ENCODE measurements at regions not wholly inside any gene's neighbourhood (a gene's known extent, or its start where the extent isn't known, plus 50 kb on each side); places are given as distances from the start of the nearest gene placed in this dataset.

GRCh38 chr4:146088690-146089089 is 86.8 kb upstream of the LSM6 start:
- no peak overlapping the region for H3K9ac ChIP-seq (ENCODE audit: low read depth in 1 of 3, low read length in 3 of 3)
- H3K4me1 ChIP-seq (ENCODE audit: control insufficient read depth in 3 of 3, insufficient read depth in 3 of 3, low read length in 3 of 3) = no peaks in the 10 kb centered on the region
- H3K9me3 ChIP-seq (ENCODE audit: control insufficient read depth in 3 of 3, low read length in 3 of 3) = no peaks in the 10 kb centered on the region
- H3K4me3 ChIP-seq (ENCODE audit: low read length in 3 of 3) = no peak overlapping the region
- no peak overlapping the region for H3K27ac ChIP-seq (ENCODE audit: low read depth, low read length)
- no peaks in the 10 kb centered on the region for H3K36me3 ChIP-seq (ENCODE audit: control insufficient read depth in 3 of 3, insufficient read depth in 3 of 3, low read length in 3 of 3)
- peaks cover 0 to 1% (median 0%) of the 10 kb centered on the region in 3 donors for H3K27me3 ChIP-seq (ENCODE audit: control insufficient read depth in 3 of 3, insufficient read depth in 3 of 3, low read length in 3 of 3)

- Histone ChIP-seq H3K4me1 (ENCODE audit: control insufficient read depth in 3 of 3, insufficient read depth in 3 of 3, low read length in 3 of 3) (no peaks in the 10 kb centered on the region), H3K9ac (ENCODE audit: low read depth in 1 of 3, low read length in 3 of 3) (no peak overlapping the region), H3K27ac (ENCODE audit: low read depth, low read length) (no peak overlapping the region), H3K4me3 (ENCODE audit: low read length in 3 of 3) (no peak overlapping the region), H3K9me3 (ENCODE audit: control insufficient read depth in 3 of 3, low read length in 3 of 3) (no peaks in the 10 kb centered on the region), H3K36me3 (ENCODE audit: control insufficient read depth in 3 of 3, insufficient read depth in 3 of 3, low read length in 3 of 3) (no peaks in the 10 kb centered on the region), H3K27me3 (ENCODE audit: control insufficient read depth in 3 of 3, insufficient read depth in 3 of 3, low read length in 3 of 3) (peaks cover 0 to 2% (median 0%) of the 10 kb centered on the region in 3 donors)
These were observed 87.7 kb upstream of the LSM6 start for GRCh38 chr4:146087856-146088255.

DNA sequence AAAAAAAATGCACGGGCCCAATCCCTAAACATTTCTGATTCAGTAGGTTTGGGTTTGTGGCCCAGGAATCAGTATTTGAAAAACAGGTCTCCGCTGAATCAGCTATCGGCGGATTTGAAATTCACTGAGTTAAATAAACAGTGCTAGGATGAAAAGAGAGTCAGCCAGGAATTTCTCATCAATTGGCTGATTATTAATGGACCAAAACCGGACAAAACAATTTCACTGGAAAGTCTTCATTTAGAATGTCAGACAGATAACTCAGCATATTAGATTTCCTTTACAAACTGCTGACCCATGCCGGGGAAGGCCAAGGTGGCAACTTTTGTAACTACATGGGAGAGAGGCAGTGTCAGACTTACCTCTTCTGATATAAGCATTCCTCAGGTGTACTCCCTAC is 99.4 kb upstream of the LSM6 start:
- no peak overlapping the region for H3K9ac ChIP-seq (ENCODE audit: low read depth in 1 of 3, low read length in 3 of 3)
- H3K9me3 ChIP-seq (ENCODE audit: control insufficient read depth in 3 of 3, low read length in 3 of 3) = no peaks in the 10 kb centered on the region
- no peak overlapping the region for H3K27ac ChIP-seq (ENCODE audit: low read depth, low read length)
- no peaks in the 10 kb centered on the region for H3K36me3 ChIP-seq (ENCODE audit: control insufficient read depth in 3 of 3, insufficient read depth in 3 of 3, low read length in 3 of 3)
- no peaks in the 10 kb centered on the region for H3K27me3 ChIP-seq (ENCODE audit: control insufficient read depth in 3 of 3, insufficient read depth in 3 of 3, low read length in 3 of 3)
- H3K4me3 ChIP-seq (ENCODE audit: low read length in 3 of 3) = no peak overlapping the region
- no peaks in the 10 kb centered on the region for H3K4me1 ChIP-seq (ENCODE audit: control insufficient read depth in 3 of 3, insufficient read depth in 3 of 3, low read length in 3 of 3)

DNA sequence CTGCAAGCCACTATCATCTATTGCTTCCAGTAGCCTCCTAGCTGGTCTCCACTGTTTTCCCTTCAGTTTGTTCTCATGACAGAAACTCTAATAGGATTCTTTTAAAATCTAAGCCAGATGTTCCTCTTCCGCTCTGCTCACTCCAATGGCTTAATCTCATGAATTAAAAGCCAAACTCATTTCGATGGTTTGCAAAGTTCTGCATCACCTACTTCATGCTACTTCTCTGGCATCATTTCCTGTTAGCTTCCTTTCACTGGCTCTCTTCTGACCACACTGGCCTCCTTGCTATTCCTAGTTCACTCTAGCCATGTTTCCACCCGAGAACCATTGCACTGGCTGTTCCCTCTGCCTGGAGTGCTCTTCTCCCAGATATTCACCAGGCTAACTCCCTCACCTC is 102.0 kb upstream of the LSM6 start:
- H3K9me3 ChIP-seq (ENCODE audit: control insufficient read depth in 3 of 3, low read length in 3 of 3) = no peaks in the 10 kb centered on the region
- H3K27me3 ChIP-seq (ENCODE audit: control insufficient read depth in 3 of 3, insufficient read depth in 3 of 3, low read length in 3 of 3) = no peaks in the 10 kb centered on the region
- H3K36me3 ChIP-seq (ENCODE audit: control insufficient read depth in 3 of 3, insufficient read depth in 3 of 3, low read length in 3 of 3) = no peaks in the 10 kb centered on the region
- no peak overlapping the region for H3K27ac ChIP-seq (ENCODE audit: low read depth, low read length)
- H3K4me1 ChIP-seq (ENCODE audit: control insufficient read depth in 3 of 3, insufficient read depth in 3 of 3, low read length in 3 of 3) = no peaks in the 10 kb centered on the region
- no peak overlapping the region for H3K9ac ChIP-seq (ENCODE audit: low read depth in 1 of 3, low read length in 3 of 3)
- H3K4me3 ChIP-seq (ENCODE audit: low read length in 3 of 3) = no peak overlapping the region

DNA sequence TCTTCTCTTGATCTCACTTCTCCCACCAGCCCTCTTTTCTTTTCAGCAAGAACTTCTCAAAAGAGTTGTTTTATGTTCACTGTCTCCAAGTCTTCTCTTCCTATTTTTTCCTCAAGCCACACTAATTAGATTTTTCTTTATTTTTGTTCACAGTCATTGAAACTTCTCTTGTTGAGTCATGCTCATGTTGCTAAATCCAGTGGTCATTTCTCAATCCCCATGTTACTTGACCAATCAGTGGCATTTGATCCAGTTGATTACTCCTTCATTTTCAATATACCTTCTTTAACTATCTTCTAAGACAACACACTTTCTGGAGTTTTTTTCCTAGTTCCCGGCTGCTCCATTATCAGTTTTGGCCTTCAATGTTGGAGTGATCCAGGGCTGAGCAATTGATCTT is 103.1 kb upstream of the LSM6 start:
- no peak overlapping the region for H3K9ac ChIP-seq (ENCODE audit: low read depth in 1 of 3, low read length in 3 of 3)

GRCh38 chr4:146071390-146071789 is 104.1 kb upstream of the LSM6 start:
- Histone ChIP-seq H3K9me3 (ENCODE audit: control insufficient read depth in 3 of 3, low read length in 3 of 3) (no peaks in the 10 kb centered on the region), H3K36me3 (ENCODE audit: control insufficient read depth in 3 of 3, insufficient read depth in 3 of 3, low read length in 3 of 3) (no peaks in the 10 kb centered on the region), H3K9ac (ENCODE audit: low read depth in 1 of 3, low read length in 3 of 3) (no peak overlapping the region), H3K4me3 (ENCODE audit: low read length in 3 of 3) (no peak overlapping the region), H3K4me1 (ENCODE audit: control insufficient read depth in 3 of 3, insufficient read depth in 3 of 3, low read length in 3 of 3) (no peaks in the 10 kb centered on the region), H3K27me3 (ENCODE audit: control insufficient read depth in 3 of 3, insufficient read depth in 3 of 3, low read length in 3 of 3) (peaks cover 0 to 3% (median 0%) of the 10 kb centered on the region in 3 donors), H3K27ac (ENCODE audit: low read depth, low read length) (no peak overlapping the region)

More for the DNA sequence above, 103.1 kb upstream of the LSM6 start:
- H3K4me3 ChIP-seq (ENCODE audit: low read length in 3 of 3) = no peak overlapping the region
- H3K27me3 ChIP-seq (ENCODE audit: control insufficient read depth in 3 of 3, insufficient read depth in 3 of 3, low read length in 3 of 3) = peaks cover 0 to 2% (median 0%) of the 10 kb centered on the region in 3 donors
- H3K4me1 ChIP-seq (ENCODE audit: control insufficient read depth in 3 of 3, insufficient read depth in 3 of 3, low read length in 3 of 3) = no peaks in the 10 kb centered on the region
- no peaks in the 10 kb centered on the region for H3K36me3 ChIP-seq (ENCODE audit: control insufficient read depth in 3 of 3, insufficient read depth in 3 of 3, low read length in 3 of 3)
- H3K9me3 ChIP-seq (ENCODE audit: control insufficient read depth in 3 of 3, low read length in 3 of 3) = no peaks in the 10 kb centered on the region
- no peak overlapping the region for H3K27ac ChIP-seq (ENCODE audit: low read depth, low read length)

DNA sequence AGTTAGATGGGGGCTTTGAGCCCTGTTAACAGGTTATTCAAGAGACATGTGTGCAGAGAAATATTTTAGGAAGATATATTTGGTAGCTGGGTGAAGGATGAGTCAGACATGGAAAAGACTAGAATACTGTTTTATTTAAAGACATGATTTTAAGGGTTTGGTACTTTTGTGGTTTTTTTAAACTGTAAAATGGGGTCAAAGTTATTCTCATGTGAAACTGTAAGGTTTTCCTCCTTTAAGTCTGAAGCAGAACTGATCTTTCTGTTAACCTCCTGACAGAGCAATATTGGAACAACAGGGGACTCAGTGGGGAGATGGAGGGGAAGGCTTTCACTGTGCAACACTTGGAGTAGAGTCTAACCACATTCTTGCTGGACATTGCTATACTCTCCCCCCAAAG is 112.4 kb upstream of the LSM6 start:
- Histone ChIP-seq H3K36me3 (ENCODE audit: control insufficient read depth in 3 of 3, insufficient read depth in 3 of 3, low read length in 3 of 3) (no peaks in the 10 kb centered on the region), H3K9ac (ENCODE audit: low read depth in 1 of 3, low read length in 3 of 3) (no peak overlapping the region), H3K4me1 (ENCODE audit: control insufficient read depth in 3 of 3, insufficient read depth in 3 of 3, low read length in 3 of 3) (no peaks in the 10 kb centered on the region), H3K27ac (ENCODE audit: low read depth, low read length) (no peak overlapping the region), H3K9me3 (ENCODE audit: control insufficient read depth in 3 of 3, low read length in 3 of 3) (no peaks in the 10 kb centered on the region), H3K4me3 (ENCODE audit: low read length in 3 of 3) (no peak overlapping the region), H3K27me3 (ENCODE audit: control insufficient read depth in 3 of 3, insufficient read depth in 3 of 3, low read length in 3 of 3) (peaks cover 0 to 5% (median 0%) of the 10 kb centered on the region in 3 donors)

DNA sequence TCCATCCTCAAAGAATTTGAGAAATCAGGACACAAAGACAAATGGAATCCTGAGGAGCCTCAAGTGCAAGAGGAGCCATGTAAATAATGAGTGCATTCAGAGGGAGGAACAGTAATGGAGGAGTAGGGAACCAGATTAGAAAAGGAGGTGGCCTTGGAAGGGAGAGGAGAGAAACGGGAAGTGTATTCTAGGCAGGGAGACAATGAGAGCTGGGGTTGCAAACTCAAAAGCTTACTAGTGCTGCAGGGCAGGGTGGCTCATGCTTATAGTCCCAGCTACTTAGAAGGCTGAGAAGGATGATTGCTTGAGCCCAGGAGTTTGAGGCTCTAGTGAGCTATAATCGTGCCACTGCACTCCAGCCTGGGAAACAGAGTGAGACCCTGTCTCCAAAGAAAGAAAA is 113.2 kb upstream of the LSM6 start:
- Histone ChIP-seq H3K27ac (ENCODE audit: low read depth, low read length) (no peak overlapping the region), H3K27me3 (ENCODE audit: control insufficient read depth in 3 of 3, insufficient read depth in 3 of 3, low read length in 3 of 3) (peaks cover 0 to 2% (median 0%) of the 10 kb centered on the region in 3 donors), H3K4me1 (ENCODE audit: control insufficient read depth in 3 of 3, insufficient read depth in 3 of 3, low read length in 3 of 3) (no peaks in the 10 kb centered on the region), H3K36me3 (ENCODE audit: control insufficient read depth in 3 of 3, insufficient read depth in 3 of 3, low read length in 3 of 3) (no peaks in the 10 kb centered on the region), H3K4me3 (ENCODE audit: low read length in 3 of 3) (no peak overlapping the region), H3K9ac (ENCODE audit: low read depth in 1 of 3, low read length in 3 of 3) (no peak overlapping the region), H3K9me3 (ENCODE audit: control insufficient read depth in 3 of 3, low read length in 3 of 3) (no peaks in the 10 kb centered on the region)

GRCh38 chr4:146061610-146062334 is 113.7 kb upstream of the LSM6 start:
- Histone ChIP-seq H3K4me1 (ENCODE audit: control insufficient read depth in 3 of 3, insufficient read depth in 3 of 3, low read length in 3 of 3) (no peaks in the 10 kb centered on the region), H3K9me3 (ENCODE audit: control insufficient read depth in 3 of 3, low read length in 3 of 3) (no peaks in the 10 kb centered on the region), H3K9ac (ENCODE audit: low read depth in 1 of 3, low read length in 3 of 3) (no peak overlapping the region), H3K27ac (ENCODE audit: low read depth, low read length) (no peak overlapping the region), H3K4me3 (ENCODE audit: low read length in 3 of 3) (no peak overlapping the region), H3K27me3 (ENCODE audit: control insufficient read depth in 3 of 3, insufficient read depth in 3 of 3, low read length in 3 of 3) (peaks cover 0 to 2% (median 0%) of the 10 kb centered on the region in 3 donors), H3K36me3 (ENCODE audit: control insufficient read depth in 3 of 3, insufficient read depth in 3 of 3, low read length in 3 of 3) (no peaks in the 10 kb centered on the region)

DNA sequence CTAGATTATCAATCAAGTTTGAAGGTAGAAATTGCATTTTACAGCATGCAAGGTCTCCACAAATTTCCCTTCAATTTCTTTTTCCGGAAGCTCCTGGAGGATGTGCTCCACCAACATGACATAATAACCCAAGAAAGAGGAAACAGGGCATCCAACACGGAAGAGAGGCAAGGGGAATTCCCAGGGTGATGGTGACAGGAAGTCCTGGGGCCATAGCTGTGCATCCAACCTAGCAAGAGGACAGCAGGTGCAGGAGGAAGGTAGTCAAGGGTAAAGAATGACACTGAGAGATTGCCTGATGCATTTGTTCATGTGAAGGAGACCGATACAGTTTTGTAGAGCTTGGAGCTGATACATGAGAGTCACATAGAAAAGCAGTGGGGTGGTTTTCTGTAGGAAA is 115.7 kb upstream of the LSM6 start:
- peaks cover 0 to 6% (median 0%) of the 10 kb centered on the region in 3 donors for H3K27me3 ChIP-seq (ENCODE audit: control insufficient read depth in 3 of 3, insufficient read depth in 3 of 3, low read length in 3 of 3)
- no peak overlapping the region for H3K4me3 ChIP-seq (ENCODE audit: low read length in 3 of 3)
- H3K27ac ChIP-seq (ENCODE audit: low read depth, low read length) = no peak overlapping the region
- no peaks in the 10 kb centered on the region for H3K9me3 ChIP-seq (ENCODE audit: control insufficient read depth in 3 of 3, low read length in 3 of 3)
- H3K36me3 ChIP-seq (ENCODE audit: control insufficient read depth in 3 of 3, insufficient read depth in 3 of 3, low read length in 3 of 3) = no peaks in the 10 kb centered on the region
- H3K4me1 ChIP-seq (ENCODE audit: control insufficient read depth in 3 of 3, insufficient read depth in 3 of 3, low read length in 3 of 3) = no peaks in the 10 kb centered on the region
- no peak overlapping the region for H3K9ac ChIP-seq (ENCODE audit: low read depth in 1 of 3, low read length in 3 of 3)

All from skeletal muscle tissue (tissue), 3 donors.